HG02885 (cell line): ENCODE measurements at regions not wholly inside any gene's neighbourhood (a gene's known extent, or its start where the extent isn't known, plus 50 kb on each side); places are given as distances from the start of the nearest gene placed in this dataset.
"Not testable (repeated sequence)": the region's sequence is repeated elsewhere in the genome, so short reads cannot be mapped to it uniquely, and the experiment has no call there.

Source experiments
- ATAC-seq: cut with Tn5 transposase; IDR thresholded peaks from one replicate; pipeline ENCODE4 v1.9.1; 2021; ENCODE audit warnings: mild to moderate bottlenecking; ENCODE audit not compliant: unreplicated experiment, poor library complexity

DNA sequence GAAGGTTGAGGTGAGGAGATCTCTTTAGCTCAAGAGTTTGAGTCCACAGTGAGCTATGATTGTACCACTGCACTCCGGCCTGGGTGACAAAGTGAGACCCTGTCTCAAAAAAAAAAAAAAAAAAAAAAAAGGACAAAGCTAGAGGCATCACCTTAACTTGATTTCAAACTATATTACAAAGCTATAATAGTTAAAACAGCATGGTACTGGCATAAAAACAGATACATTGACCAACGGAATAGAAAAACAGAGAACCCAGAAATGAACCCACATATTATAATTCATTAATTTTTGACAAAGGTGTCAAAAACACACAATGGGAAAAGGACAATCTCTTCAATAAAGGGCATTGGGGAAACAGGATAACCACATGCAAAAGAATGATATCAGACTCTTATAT is 50.8 kb upstream of the MBOAT1 start:
- no peak for ATAC-seq

DNA sequence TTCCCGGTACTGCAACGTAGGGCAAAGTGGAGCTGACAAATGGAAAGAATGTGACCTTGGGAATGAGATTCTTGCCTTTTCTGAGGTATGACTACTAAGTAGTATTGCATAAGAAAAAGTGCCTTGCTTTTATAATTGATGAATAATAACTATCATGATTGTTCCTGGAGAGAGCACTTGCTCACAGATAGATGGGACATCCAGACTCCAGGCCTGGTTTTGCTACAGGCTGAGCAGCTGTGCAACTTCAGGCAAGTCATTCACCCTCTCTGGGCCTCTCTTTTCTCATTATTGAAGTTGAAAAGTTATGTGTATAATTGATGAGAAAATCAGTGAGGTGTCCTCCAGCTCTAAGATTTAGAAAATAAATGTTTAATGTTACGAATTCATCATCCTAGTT is 53.6 kb upstream of the MBOAT1 start:
- no peak for ATAC-seq

DNA sequence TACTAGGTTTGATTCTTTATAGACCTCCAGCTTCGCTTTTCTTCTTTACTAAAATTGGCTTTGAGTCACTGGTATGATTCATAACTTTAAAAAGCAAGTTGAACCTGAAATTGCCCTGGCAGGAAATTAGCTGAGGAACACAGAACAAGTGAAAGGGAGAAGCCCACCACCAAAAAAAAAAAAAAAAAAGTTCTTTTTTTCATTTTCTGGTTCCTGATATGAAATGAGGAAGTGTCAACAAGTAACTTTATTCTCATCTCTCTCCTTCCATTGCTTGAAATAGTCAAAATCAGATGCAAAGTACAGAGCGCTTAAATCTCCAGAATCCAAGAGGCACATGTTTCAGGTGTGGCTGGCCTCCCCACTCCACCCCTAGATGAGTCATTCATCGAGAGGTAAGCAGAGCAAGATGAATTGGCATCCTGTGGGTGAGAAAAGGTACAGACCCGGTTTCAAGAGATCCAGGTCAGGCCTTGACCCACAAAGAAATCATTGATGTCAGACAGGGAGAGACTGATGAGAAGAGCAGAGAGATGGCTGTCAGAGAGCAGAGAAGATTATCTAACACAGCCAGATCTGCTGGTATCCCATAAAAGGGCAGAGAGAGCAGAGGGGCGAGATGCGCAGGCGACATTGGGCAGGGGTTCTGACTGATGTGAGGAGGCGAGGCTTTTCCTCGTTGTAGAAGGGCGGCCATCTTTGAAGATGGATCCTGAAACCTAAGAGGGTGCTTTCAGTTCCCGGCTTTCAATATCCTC is 54.8 kb upstream of the MBOAT1 start:
- peak; percentile 48 for ATAC-seq

DNA sequence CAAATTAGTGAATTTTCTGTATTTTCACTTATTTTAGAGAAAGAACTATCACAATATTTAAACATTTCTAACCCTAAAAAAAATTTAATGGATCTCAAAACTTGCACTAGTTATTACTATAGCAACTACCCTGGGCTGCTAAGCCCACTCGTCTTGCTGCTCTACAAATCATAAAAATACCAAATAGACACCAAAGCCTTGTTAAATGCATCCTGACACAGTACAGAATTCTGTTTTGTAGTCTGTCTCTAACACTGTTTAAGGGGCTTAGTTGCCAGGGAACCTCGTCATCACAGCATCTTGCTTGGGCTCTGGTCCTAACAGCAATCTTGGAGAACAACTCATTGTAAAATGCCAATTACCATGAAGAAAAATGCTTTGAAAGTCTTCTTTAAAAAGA is 56.9 kb upstream of the MBOAT1 start:
- no peak for ATAC-seq

DNA sequence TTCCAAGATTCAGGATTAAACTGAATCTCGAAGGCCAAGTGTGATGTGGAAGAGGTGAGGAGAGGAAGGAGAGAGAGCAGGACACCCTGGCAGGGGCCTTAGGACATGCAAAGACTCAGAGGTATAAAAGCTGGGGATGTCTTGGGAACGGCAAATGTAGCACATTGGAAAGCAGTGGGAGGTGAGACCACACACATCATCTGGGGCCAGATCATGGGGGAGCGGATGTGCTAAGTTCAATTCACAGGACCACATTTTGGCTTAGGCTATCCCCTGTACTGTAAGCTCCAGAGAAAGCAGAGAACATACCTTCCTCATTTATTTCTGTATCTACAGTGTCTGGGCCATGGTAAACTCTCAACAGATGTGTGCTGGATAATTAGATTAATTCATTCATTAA is 59.5 kb upstream of the MBOAT1 start:
- ATAC-seq = no peak

DNA sequence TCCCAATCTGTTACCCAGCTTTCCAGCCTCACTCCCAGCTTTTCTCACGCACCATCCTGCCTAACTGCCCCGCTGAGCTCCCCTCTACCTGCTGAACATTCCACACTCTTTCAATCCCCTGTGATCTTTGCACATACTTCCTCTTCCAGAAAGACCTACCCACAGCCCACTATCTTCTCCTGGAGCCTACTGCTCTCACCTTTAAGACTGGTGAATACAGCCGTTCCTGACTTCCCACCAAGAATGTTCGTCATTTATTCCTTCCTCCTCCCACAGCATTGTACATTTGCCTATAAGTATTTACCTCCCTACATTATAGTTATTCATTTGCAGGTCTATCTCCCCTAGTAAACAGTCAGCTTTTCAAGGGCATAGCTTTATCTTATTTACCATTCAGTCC is 61.9 kb upstream of the MBOAT1 start:
- no peak for ATAC-seq

DNA sequence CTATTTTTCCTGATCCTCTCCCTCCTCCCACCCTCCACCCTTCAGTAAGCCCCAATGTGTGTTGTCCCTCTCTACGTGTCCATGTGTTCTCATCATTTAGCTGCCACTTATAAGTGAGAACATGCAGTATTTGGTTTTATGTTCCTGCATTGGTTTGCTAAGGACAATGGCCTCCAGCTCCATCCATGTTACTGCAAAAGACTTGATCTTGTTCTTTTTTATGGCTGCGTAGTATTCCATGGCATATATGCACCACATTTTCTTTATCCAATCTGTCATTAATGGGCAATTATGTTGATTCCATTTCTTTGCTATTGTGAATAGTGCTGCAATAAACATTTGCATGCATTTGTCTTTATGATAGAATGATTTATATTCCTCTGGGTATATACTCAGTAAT is 63.6 kb upstream of the MBOAT1 start:
- not testable (repeated sequence) for ATAC-seq

DNA sequence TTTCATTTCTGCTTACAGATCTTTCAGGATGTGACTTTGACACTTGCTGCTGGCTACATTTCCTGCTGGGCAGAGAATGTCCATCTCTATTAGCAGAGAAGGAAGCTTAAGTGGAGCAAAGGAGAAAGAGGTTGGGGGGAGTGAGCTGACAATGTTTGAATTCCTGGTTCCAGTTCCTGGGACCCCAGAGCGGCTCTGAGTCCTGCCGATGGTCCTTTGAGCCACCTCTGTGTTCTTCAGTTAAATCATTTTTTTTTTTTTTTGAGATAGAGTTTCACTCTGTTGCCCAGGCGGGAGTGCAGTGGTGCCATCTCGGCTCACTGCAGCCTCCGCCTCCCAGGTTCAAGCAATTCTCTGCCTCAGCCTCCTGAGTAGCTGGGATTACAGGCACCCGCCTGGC is 65.5 kb upstream of the MBOAT1 start:
- ATAC-seq = not testable (repeated sequence)

DNA sequence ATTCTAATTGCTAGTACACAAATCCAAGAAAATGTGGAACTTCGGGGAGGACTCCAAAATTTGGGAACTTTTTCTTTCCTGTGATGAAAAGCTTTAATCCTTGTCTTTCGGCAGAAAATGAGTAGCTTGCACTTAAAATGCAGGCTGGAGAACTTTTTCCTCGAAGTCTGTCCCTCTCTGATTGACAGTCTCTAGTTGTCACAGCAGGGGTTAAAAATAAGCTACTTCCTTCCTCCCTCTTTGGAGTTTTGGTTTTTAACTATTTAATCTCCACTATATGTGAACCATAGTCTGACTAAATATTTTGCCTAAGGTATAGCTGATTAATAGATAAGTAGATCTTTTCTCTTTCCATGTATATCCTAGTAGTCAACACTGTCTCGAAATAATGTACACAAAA is 66.8 kb upstream of the MBOAT1 start:
- no peak for ATAC-seq

DNA sequence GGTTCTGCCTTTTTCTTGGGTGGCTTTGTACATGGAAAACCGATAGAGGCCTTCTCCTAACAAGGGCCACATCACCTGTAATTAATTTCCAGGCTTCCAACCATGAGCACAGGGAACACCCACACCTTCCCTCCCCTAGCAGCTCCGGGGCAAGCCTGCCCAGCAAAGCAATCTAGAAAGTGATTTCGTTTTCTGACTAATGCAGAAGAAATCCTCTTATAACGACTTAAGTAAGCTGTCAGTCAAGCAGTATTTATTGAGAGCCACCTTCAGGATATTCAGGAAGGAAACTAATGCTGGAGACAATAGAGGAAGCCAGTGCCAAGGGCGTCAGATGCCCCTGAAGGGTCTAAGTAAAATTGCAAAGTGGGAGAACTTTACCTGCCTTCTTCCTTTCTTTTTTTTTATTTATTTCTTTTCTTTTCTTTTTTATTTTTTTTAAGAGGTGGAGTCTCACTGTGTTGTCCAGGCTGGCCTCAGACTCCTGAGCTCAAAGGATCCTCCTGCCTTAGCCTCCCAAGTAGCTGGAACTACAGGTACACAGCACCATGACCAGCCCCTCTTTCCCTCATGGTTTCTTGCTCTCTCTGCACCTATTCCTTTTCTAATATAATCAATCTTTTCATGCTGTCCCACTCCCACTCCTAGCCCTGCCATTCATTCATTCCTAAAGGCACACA is 67.5 kb upstream of the MBOAT1 start:
- ATAC-seq = no peak

DNA sequence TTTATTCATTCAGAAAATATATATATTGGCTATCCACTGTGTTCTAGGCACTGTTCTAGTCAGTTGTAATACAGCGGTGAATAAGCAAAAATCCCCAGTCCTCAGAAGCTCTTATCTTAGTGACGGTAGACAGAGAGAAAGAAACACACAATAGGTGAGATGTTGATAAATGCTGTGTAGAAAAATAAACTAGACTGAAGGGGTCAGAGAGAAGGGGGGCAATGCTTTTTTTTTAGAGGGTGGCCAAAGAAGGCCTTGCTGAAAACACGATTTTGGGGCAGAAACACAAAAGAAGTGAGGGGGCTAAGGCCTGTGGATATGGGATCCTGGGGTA is 68.0 kb upstream of the MBOAT1 start:
- no peak for ATAC-seq

DNA sequence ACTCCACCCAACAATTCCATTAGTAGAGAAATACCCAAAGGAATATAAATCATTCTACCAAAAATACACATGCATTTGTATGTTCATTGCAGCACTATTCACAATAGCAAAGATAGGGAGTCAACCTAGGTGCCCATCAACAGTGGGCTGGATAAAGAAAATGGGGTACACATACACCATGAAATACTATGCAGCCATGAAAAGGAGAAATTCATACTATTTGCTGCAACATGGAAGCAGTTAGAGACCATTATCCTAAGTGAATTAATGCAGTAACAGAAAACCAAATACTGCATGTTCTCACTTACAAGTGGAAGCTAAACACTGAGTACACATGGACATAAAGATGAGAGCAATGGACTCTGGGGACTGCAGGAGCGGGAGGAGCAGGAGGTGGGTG is 72.4 kb upstream of the MBOAT1 start:
- ATAC-seq = no peak

DNA sequence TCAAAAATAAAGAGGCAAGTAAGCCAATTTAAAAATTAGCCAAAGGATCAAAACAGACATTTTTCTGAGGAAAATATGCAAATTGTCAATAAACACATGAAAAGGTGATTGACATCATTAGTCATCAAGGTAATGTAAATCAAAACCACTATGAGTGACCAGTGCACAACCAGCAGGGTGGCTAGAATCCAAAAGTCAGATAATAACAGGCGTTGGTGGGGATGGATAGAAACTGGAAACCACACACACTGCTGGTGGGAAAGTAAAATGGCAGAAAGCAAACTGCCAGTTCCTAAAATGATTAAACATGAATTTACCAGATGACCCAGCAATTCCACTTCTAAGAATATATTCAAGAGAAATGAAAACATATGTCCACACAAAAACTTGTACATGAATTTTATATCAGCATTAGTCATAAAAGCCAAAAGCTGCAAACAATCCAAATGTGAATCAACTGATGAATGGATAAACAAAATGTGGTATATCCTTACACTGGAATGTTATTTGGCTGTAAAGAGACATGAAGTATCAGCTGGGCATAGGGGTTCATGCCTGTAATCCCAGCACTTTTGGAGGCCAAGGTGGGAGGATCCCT is 74.8 kb upstream of the MBOAT1 start:
- peak; percentile 55 for ATAC-seq

DNA sequence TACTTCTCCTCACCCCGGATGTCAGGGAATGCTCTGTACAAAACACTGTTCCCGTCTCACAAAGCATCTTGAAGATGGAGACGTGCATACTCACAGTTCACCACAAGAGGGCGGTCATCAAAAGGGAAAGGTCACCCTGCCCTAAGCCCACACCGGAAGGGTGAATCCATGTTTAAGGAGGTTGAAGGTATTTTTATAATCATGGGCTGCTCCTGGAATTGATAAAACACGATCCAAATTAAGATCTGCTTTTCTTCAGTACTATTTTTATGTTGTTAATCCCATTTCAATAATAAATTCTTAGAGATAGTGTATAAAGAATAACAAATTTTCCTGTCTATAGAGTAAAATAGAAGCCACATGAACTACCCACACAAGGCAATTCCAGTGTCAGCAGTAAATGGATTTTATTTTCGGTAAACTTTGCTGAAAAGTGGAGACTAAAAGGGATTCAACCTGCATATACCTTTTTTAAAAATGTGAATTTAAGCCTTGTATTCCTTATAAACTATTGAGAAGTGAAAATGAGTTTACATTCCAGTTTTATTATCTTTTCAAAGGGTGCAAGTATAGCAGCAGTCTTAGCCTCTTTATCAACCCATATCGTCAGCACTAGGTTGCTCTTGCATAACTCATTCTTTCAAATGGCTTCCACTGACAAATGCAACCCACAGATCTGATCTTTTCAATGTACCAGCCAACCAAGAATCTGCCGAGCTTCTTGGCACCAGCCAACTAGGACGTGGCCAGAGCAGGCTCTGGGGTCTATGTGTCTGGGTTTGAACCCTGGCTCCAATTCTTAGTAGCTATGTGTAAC is 79.7 kb upstream of the MBOAT1 start:
- peak; percentile 89 for ATAC-seq

DNA sequence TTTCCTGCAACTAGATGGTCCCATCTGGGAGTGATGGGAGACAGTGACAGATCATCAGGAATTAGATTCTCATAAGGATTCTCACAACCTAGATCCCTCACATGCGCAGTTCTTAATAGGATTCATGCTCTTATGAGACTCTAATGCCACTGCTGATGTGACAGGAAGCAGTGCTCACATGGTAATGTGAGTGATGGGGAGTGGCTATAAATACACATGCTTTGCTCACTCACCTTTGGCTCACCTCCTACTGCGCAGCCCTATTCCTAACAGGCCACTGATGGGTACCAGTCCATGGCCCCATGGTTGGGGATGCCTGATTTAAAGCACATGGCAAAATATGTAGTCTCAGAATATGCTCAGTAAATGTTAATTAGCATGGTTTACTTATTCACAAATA is 80.6 kb upstream of the MBOAT1 start:
- no peak for ATAC-seq

DNA sequence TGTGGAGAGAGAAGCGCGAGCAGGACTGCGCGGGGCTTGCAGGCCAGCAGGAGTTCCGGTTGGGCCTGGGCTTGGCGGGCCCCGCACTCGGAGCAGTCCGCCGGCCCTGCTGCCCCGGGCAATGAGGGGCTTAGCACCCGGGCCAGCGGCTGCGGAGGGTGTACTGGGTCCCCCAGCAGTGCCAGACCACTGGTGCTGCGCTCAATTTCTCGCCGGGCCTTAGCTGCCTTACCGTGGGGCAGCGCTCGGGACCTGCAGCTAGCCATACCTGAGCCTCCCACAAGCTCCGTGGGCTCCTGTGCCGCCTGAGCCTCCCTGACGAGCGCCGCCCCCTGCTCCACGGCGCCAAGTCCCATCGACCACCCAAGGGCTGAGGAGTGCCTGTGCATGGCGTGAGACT is 89.0 kb upstream of the MBOAT1 start:
- no peak for ATAC-seq

DNA sequence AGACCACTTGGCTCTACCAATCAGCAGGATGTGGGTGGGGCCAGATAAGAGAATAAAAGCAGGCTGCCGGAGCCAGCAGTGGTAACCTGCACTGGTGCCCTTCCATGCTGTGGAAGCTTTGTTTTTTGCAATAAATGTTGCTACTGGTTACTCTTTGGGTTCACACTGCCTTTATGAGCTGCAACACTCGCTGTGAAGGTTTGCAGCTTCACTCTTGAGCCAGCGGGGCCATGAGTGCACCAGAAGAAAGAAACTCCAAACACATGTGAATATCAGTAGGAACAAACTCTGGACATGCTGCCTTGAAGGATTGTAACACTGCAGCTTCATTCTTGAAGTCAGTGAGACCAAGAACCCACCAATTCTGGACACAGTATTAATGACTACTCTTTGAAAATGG is 89.9 kb upstream of the MBOAT1 start:
- no peak for ATAC-seq

DNA sequence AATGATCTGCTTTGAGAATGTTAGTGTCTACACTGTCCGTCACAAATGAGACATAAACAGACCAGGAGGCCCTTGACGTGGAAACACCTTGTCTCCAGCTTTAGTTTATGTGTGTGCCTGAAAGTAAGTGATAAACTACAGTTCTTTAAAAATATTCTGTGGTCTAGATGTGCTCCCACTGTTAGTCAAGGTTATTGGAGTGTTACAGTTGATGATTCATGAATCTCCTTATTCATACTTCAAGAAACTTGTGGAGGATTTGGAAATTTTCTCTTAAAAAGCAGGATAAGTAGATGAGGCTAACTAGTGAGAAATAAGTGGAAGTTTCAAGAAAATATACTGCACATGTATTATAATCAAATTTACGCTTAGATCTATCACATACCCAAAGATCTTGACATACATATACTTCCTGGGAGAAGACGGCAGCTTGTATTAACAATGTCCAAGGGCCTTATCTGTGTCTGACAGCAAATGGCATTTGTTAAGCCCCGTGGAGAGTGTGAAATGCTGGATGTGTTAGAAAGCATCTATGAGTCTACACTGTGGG is 90.5 kb upstream of the MBOAT1 start:
- ATAC-seq = no peak

DNA sequence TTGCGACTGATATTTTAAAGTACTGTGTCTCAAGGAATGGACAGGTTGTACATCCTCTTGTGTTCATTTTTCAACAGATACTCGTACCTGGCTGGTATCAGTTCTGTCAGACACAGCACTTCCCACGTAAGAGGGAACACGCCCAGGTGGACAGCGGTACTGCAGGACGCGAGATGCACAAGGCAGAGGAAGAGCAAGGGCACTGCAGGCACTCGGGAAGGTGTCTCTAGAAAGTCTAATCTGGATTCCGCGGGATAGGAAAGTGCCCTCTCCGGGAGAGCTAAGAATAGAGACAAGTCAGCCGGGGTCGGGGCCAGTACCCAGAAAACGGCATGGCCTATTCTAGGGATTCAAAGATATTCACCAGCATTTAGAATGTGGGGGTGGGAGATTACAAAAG is 94.2 kb upstream of the MBOAT1 start:
- no peak for ATAC-seq

DNA sequence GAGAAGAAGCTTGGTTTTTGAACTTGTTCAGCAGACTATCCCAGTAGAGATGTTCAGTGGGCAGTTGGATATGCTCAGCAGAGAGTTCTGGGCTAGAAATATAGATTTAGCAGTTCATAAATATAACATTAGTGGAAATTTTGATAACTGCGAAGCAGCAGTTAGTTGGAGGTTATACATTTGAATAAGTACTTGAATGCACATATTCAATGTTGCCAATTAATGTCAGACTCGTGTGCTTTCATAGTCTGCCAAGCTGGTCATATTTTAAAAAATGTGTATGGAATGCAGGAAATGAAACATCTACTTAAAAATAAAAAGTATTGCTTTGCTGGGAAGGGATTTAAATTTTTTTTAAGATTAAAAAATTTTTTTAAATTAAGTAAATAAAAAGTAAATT is 92.5 kb upstream of the E2F3 start:
- no peak for ATAC-seq

DNA sequence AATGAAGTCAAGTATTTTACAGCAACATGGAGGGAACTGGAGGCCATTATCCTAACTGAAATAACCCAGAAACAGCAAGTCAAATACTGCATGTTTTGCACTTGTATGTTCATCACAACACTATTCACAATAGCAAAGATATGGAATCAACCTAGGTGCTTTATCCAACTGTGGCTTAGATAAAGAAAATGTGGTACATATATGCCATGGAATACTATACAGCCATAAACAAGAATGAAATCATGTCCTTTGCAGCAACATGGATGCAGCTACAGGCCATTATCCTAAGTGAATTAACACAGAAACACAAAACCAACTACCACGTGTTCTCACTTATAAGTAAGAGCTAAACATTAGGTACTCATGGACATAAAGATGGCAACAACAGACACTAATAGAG is 91.5 kb upstream of the E2F3 start:
- ATAC-seq = no peak
